Natural killer cell (primary cell): ENCODE measurements at regions not wholly inside any gene's neighbourhood (a gene's known extent, or its start where the extent isn't known, plus 50 kb on each side); places are given as distances from the start of the nearest gene placed in this dataset.

Experiments
- ATAC-seq, 3 donors: fragments of 150-1000 bp in 2 of 3; fragments of 200-7000 bp in 1 of 3; cut with Tn5 transposase; 1 replicate in 1 of 3; 2 replicates in 2 of 3; pipeline ENCODE4 v1.10.0; 2021; ENCODE audit warnings: mild to moderate bottlenecking in 2 of 3, moderate library complexity in 2 of 3
- DNase-seq, 2 donors: peaks; one replicate each; pipeline versions ENCODE4 v3.0.0 to v3.0.0-alpha.2; 2013 to 2021; ENCODE audit warnings: mixed read lengths in 1 of 2
- H3K27ac ChIP-seq: one replicate; pipeline ENCODE4 v1.5.1; 2013; ENCODE audit warnings: mild to moderate bottlenecking, low read length
- H3K27me3 ChIP-seq: one replicate; pipeline ENCODE4 v1.6.1; 2013; ENCODE audit warnings: low read length; ENCODE audit not compliant: control insufficient read depth, insufficient read depth
- H3K36me3 ChIP-seq: one replicate; pipeline ENCODE4 v1.6.1; 2013; ENCODE audit warnings: low read length; ENCODE audit not compliant: control insufficient read depth, insufficient read depth
- H3K4me1 ChIP-seq: one replicate; pipeline ENCODE4 v1.6.1; 2013; ENCODE audit warnings: low read length; ENCODE audit not compliant: control insufficient read depth, insufficient read depth
- H3K4me3 ChIP-seq: one replicate; pipeline ENCODE4 v1.5.1; 2013; ENCODE audit warnings: low read length
- H3K9me3 ChIP-seq: one replicate; pipeline ENCODE4 v1.6.1; 2013; ENCODE audit warnings: low read length; ENCODE audit not compliant: control insufficient read depth, insufficient read depth
- H3K27ac Mint-ChIP-seq, 2 donors: one replicate each; pipeline ENCODE4 v1.8.0; 2022; ENCODE audit warnings: mild to moderate bottlenecking in 2 of 2, mixed read lengths in 2 of 2, moderate library complexity in 1 of 2
- H3K27me3 Mint-ChIP-seq, 2 donors: one replicate each; pipeline ENCODE4 v1.8.0; 2022; ENCODE audit warnings: low read depth in 2 of 2, mixed read lengths in 2 of 2
- H3K36me3 Mint-ChIP-seq: one replicate; pipeline ENCODE4 v1.8.0; 2022; ENCODE audit warnings: mixed read lengths
- H3K4me1 Mint-ChIP-seq, 2 donors: one replicate each; pipeline ENCODE4 v1.8.0; 2022; ENCODE audit warnings: mixed read lengths in 2 of 2
- H3K4me3 Mint-ChIP-seq: one replicate; pipeline ENCODE4 v1.8.0; 2022; ENCODE audit warnings: mild to moderate bottlenecking, moderate library complexity, mixed read lengths
- H3K9me3 Mint-ChIP-seq, 2 donors: one replicate each; pipeline ENCODE4 v1.8.0; 2022; ENCODE audit warnings: mixed read lengths in 2 of 2
- WGBS: methylation state at CpG from one replicate; pipeline ENCODE4 v1.1.7; 2013; ENCODE audit warnings: missing lambda C conversion rate; ENCODE audit not compliant: insufficient coverage; 5-methylcytosine and 5-hydroxymethylcytosine counted together
- intact Hi-C: fragments of 100-400 bp; cut with micrococcal nuclease; formaldehyde crosslinking; loops from one replicate; pipeline ENCODE4 v1.14.2; 2022
- TF ChIP-seq, protein P1 (sequence below): fragments of 200-600 bp; IDR thresholded peaks from one replicate; pipeline ENCODE4 v1.8.0; 2022; ENCODE audit warnings: antibody characterized with exemption

DNA sequence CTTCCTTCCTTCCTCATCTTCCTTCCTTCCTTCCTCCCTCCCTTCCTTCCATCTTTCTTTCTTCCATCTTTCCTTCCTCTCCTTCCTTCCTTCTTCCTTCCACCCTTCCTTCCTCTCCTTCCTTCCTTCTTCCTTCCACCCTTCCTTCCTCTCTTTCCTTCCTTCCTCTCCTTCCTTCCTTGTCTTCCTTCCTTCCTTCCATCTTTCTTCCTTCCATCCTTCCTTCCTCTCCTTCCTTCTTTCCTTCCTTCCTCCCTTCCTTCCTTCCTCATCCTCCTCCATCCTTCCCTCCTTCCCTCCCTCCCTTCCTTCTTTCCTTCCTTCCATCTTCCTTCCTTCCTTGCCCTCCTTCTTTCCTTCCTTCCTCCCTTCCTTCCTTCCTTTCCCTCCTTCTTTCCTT lies 361.4 kb upstream of the TSHZ2 start:
- no peak for ATAC-seq
- Histone ChIP-seq H3K27ac (no peak overlapping the region), H3K4me3 (no peak overlapping the region), H3K36me3 (no peaks in the 10 kb centered on the region), H3K27me3 (no peaks in the 10 kb centered on the region), H3K9me3 (peaks cover 2% of the 10 kb centered on the region), H3K4me1 (no peaks in the 10 kb centered on the region)
- no peaks in the 10 kb centered on the region for H3K4me1 Mint-ChIP-seq
- TF ChIP-seq, protein P1, sequence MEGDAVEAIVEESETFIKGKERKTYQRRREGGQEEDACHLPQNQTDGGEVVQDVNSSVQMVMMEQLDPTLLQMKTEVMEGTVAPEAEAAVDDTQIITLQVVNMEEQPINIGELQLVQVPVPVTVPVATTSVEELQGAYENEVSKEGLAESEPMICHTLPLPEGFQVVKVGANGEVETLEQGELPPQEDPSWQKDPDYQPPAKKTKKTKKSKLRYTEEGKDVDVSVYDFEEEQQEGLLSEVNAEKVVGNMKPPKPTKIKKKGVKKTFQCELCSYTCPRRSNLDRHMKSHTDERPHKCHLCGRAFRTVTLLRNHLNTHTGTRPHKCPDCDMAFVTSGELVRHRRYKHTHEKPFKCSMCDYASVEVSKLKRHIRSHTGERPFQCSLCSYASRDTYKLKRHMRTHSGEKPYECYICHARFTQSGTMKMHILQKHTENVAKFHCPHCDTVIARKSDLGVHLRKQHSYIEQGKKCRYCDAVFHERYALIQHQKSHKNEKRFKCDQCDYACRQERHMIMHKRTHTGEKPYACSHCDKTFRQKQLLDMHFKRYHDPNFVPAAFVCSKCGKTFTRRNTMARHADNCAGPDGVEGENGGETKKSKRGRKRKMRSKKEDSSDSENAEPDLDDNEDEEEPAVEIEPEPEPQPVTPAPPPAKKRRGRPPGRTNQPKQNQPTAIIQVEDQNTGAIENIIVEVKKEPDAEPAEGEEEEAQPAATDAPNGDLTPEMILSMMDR: no peak
- no peak for DNase-seq
- H3K4me3 Mint-ChIP-seq: no peak overlapping the region
- H3K27ac Mint-ChIP-seq: no peak overlapping the region
- H3K27me3 Mint-ChIP-seq: peaks cover 17 to 27% of the 10 kb centered on the region in 2 donors
- H3K9me3 Mint-ChIP-seq: no peaks in the 10 kb centered on the region
- intact Hi-C loops: no loop called here
- H3K36me3 Mint-ChIP-seq: no peaks in the 10 kb centered on the region

DNA sequence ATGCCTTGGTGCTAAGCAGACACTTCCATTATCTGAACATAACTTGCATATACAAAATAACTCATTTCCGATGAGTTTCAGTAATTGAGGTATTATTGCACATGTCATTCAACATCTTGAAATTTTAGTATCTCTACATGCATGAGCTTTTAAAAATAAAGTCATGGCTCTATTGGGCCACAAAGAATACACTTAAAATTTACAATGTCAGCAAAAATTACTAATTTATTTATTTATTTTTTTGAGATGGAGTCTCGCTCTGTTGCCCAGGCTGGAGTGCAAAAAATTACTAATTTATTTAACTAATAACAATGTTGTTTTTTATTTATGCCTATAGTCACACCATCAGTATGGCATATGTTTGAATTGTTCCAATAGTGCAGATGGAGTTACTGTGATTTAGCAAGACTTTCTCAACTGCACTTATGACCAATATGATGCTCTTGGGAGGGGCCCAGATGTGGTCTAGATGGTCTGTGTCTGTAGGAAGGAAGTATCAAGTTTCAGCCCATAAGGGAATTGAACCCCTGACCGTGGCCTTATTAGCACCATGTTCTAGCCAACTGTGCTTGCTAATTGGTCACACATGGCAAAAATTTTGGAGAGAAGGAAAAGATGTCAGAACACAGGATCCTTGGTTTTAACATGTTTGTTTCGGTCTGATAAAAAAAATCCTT lies 370.7 kb upstream of the TSHZ2 start:
- Mint-ChIP-seq H3K9me3 (peaks cover 2 to 9% of the 10 kb centered on the region in 2 donors), H3K4me3 (no peak overlapping the region), H3K36me3 (no peaks in the 10 kb centered on the region), H3K4me1 (no peaks in the 10 kb centered on the region), H3K27me3 (peaks cover 6 to 22% of the 10 kb centered on the region in 2 donors), H3K27ac (no peak overlapping the region)
- DNase-seq (no peak), ATAC-seq (no peak)
- H3K4me3 ChIP-seq: no peak overlapping the region
- WGBS: 78% methylated on average over 3 of the region's 4 CpGs
- no peak overlapping the region for H3K27ac ChIP-seq
- no peaks in the 10 kb centered on the region for H3K36me3 ChIP-seq
- no peaks in the 10 kb centered on the region for H3K4me1 ChIP-seq
- H3K27me3 ChIP-seq: no peaks in the 10 kb centered on the region
- intact Hi-C loops: no loop called here
- TF ChIP-seq, protein P1: no peak
- H3K9me3 ChIP-seq: no peaks in the 10 kb centered on the region

DNA sequence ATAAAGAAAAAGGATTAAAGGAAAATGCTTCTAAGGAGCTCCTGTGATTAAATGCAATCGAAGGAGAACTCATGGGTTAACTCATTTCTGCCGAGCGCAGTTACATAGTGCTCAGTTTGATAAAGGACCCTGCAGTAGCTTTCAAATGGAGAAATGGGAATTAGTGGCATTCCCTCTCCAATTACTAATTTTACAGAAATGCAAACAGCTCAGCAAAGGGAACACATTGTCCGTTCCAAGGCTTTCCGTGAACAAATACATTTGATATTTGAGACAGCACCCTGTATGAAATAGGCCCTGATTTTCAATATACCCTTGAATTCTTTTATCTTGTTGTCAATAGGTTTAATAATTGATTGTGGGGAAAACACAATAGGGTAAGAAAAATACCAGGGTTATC lies 375.9 kb upstream of the TSHZ2 start:
- Mint-ChIP-seq H3K4me1 (no peaks in the 10 kb centered on the region), H3K27me3 (peaks cover 4 to 8% of the 10 kb centered on the region in 2 donors), H3K9me3 (no peaks in the 10 kb centered on the region), H3K27ac (no peak overlapping the region), H3K36me3 (no peaks in the 10 kb centered on the region), H3K4me3 (no peak overlapping the region)
- no peak overlapping the region for H3K27ac ChIP-seq
- intact Hi-C loops: no loop called here
- 93% methylated on average over 5 of the region's 5 CpGs for WGBS
- TF ChIP-seq, protein P1: no peak
- no peaks in the 10 kb centered on the region for H3K4me1 ChIP-seq
- H3K27me3 ChIP-seq: no peaks in the 10 kb centered on the region
- no peak overlapping the region for H3K4me3 ChIP-seq
- no peak for ATAC-seq
- no peak for DNase-seq
- no peaks in the 10 kb centered on the region for H3K9me3 ChIP-seq
- no peaks in the 10 kb centered on the region for H3K36me3 ChIP-seq

DNA sequence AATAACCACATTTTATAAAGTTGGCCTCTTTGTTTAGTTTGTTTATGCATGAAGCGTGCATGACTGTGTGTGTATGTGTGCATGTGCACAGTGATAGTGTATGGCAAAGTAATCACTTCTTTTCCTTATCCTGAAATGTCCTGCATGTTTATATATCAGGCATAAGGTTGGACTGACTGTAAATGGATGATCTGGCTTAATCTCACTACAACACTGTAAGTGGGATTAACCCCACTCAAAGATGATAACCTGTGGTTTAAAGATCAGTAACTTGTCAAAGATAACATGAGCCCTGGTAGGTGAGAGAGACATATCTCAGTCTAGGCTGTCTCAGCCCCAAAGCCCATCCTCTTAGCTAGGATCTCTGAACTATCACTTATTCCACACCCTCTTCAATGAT lies 376.6 kb upstream of the TSHZ2 start:
- no peaks in the 10 kb centered on the region for H3K4me1 Mint-ChIP-seq
- DNase-seq (no peak), ATAC-seq (no peak)
- Histone ChIP-seq H3K4me1 (no peaks in the 10 kb centered on the region), H3K27ac (no peak overlapping the region), H3K4me3 (no peak overlapping the region), H3K36me3 (no peaks in the 10 kb centered on the region), H3K27me3 (no peaks in the 10 kb centered on the region), H3K9me3 (no peaks in the 10 kb centered on the region)
- intact Hi-C loops: no loop called here
- peaks cover 4 to 10% of the 10 kb centered on the region in 2 donors for H3K27me3 Mint-ChIP-seq
- H3K9me3 Mint-ChIP-seq: no peaks in the 10 kb centered on the region
- TF ChIP-seq, protein P1: no peak
- 100% methylated on average over 1 of the region's 1 CpG for WGBS
- H3K36me3 Mint-ChIP-seq: no peaks in the 10 kb centered on the region
- no peak overlapping the region for H3K4me3 Mint-ChIP-seq
- no peak overlapping the region for H3K27ac Mint-ChIP-seq
